Stimulated activated CD4-positive, alpha-beta T cell treated with anti-CD3 and anti-CD28 coated beads, Interleukin-15, amount 100 ng/mL, for 24 hours (primary cell): ENCODE measurements at regions not wholly inside any gene's neighbourhood (a gene's known extent, or its start where the extent isn't known, plus 50 kb on each side); places are given as distances from the start of the nearest gene placed in this dataset.

ENCODE experiments used
- DNase-seq: peaks from one replicate; pipeline ENCODE4 v3.0.0-alpha.2; 2020

DNA sequence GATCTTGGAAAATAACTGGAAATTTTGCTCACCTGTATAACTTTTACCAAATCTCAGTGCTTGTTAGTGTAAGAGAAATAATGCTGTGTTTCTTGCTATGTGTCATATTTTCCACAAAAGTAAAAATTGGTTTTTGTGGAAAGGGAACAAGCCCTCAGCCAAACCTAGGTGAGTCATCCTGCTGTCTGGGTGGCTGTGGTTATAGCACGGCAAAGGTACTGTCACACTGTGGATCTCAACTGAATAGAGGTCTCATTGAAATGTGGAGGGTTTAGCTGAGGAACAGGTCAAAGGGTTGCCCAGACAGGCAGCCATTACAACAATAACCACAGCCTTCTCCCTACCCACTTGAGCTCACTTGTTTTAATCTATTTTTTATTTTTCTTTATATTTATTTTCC, 338.8 kb upstream of the DACH1 start:
- DNase-seq = no peak

GRCh38 chr13:72204291-72204690, 337.3 kb upstream of the DACH1 start:
- DNase-seq = no peak

GRCh38 chr13:72201726-72202125, 334.7 kb upstream of the DACH1 start:
- DNase-seq = no peak

DNA sequence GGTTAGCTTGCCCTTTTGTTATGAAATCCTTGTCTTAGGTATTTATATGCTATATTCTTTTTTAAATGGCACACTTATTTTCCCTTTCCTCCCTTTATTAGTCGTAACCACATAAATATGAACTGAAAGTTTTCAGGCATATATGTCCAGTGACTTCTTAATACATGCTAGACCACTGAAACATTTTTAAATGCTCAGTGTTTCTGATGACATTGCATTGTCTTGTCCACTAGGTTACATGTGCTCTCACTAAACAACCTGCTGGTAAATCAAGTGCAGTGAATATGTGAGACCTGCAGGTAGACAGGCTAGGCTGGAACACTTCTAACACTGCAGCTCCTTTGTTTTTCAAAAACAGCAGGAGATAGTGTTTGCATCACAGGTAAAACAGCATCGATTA, 332.6 kb upstream of the DACH1 start:
- no peak for DNase-seq

GRCh38 chr13:72198967-72199560, 332.1 kb upstream of the DACH1 start:
- DNase-seq = no peak

DNA sequence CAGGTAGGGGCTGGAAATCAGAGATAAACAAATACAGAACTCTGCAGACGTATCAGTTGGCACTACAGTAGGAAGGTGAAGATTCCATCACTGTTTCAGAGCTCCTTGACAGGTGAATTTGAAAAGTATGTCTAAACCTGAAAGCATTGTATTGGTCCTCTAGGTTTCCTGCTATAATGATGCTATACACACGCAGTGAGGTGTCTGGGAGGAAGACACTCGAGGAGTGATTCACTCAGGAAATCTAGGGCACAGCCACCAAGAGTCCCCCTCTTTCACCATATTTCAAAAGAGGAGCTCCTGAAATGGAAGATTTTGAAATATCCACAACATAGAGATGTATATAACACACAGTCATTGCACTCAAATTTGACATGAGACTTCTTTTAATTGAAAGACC, 331.0 kb upstream of the DACH1 start:
- no peak for DNase-seq

GRCh38 chr13:72195044-72195704, 328.2 kb upstream of the DACH1 start:
- no peak for DNase-seq

GRCh38 chr13:72194523-72194922, 327.5 kb upstream of the DACH1 start:
- no peak for DNase-seq

DNA sequence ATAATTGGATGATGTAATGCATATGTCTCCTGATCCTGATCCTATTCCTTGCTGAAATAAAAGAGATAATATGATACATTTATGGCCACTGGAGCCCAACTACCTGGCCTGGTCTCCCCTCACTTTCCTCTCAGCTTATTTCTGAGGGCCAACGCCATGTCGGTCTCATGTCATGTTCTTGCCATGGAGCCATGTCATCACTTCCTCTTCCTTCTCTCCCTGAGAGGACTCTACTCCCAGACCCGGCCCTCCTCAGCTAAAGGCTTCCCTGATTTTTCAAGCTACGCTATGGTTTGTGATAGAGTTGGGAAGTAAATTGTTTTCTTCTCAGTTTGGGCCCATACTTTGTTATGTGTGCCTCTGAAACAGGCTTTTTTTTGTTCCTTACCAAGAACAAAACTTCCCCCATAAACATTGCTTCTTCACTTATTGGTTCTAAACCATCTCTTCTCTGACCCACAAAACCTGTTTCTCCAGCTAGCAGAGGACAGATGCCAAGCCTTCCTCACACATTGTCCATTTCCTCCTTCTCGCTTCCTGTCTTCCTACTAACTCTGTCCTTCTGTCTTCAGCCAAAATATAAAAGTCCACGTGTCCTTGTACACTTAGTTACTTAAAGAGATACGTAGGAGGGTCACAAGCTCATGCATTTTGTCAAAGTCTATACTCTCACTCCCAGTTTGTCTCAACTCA, 319.9 kb upstream of the DACH1 start:
- DNase-seq = no peak

- no peak for DNase-seq
Measured at GRCh38 chr13:72185776-72186175, 318.8 kb upstream of the DACH1 start.

DNA sequence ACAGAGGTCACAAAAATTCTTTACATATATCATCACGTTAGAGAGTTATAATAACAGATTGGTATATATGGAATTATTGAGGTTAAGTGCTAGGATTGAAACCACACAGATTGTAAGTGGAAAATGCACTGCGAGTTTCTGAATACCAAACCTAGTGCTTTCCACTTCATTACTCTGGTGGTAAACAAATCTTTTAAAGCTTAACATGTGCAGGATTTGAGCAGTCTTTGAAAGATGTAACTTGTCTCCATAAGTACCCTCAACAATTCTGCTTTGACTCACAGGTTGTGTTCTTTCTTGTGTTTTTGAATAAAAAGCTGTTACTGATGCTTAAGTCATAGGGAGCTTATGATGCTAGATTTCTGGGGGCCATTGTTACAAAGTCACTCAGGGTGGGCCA, 314.7 kb upstream of the DACH1 start:
- DNase-seq = no peak

GRCh38 chr13:72180253-72180952, 313.4 kb upstream of the DACH1 start:
- DNase-seq = no peak

DNA sequence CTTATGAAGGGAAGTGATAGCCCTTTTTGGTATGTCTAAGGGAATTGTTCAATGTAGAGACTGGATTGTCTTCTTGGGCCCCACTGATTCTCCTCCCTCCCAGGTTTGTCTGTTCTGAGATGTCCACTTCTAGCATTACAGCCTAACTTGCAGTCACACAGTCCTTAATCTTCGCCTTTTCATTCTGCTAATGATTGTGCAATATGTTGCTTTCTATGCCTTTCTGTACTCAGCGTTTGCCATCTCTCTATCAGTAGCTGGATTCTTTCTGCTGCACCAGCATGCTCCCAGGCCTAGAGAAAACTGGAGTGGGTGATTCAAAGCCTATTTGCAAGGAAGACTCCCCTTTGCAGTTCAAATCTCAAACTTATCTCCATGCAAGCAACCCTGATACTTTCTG, 307.5 kb upstream of the DACH1 start:
- no peak for DNase-seq

DNA sequence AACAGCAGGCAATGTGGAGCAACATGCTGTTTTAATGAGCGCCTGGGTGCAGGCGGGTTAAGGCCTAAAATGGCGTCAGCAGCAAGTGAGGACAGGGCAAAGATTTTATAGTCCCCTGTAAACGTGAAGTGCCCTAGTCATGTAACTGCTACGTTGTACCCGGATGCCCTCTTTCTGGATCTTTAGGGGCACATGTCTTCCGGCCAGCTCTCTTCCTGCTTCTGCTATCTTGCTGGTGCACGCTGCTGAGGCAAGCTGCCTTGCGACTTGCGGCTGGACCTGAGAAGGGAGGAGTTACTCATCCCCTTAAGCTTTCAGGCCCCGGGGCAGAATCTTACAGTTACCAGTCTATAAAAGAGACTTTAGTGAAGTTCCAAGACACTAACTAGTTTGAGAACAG, 303.6 kb upstream of the DACH1 start:
- no peak for DNase-seq

GRCh38 chr13:72168126-72168855, 301.3 kb upstream of the DACH1 start:
- no peak for DNase-seq

DNA sequence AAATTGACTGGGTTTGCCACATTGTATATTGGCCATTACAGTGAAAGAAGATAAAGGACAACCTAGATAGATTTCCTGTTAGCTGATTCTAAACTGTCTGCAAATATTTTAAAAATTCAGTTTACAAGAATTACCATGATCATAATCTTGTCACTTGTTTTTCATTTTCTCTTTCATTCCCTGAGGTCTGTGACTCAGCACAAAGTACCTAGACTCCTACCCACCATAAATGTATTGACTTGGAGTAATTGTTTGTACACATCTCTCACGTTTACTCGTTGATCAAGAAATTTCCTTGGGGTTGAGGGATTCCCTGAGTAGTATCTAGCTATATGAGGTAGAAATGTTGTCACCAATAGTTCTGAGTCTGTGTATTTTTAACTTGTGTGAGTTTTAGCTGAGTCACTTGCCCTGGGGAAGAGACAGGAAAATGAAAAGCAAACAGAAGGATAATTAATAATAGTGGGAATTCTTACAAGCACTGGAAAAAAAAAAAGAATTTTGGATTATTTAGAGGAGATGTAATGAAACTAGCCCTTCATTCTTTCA, 299.2 kb upstream of the DACH1 start:
- no peak for DNase-seq

GRCh38 chr13:72165276-72165675, 298.3 kb upstream of the DACH1 start:
- DNase-seq = no peak

GRCh38 chr13:72164811-72165210, 297.8 kb upstream of the DACH1 start:
- no peak for DNase-seq

GRCh38 chr13:72163678-72164077, 296.7 kb upstream of the DACH1 start:
- no peak for DNase-seq

GRCh38 chr13:72160977-72161376, 294.0 kb upstream of the DACH1 start:
- no peak for DNase-seq

GRCh38 chr13:72156760-72157159, 289.8 kb upstream of the DACH1 start:
- no peak for DNase-seq

GRCh38 chr13:72153272-72153671, 286.3 kb upstream of the DACH1 start:
- DNase-seq = no peak

DNA sequence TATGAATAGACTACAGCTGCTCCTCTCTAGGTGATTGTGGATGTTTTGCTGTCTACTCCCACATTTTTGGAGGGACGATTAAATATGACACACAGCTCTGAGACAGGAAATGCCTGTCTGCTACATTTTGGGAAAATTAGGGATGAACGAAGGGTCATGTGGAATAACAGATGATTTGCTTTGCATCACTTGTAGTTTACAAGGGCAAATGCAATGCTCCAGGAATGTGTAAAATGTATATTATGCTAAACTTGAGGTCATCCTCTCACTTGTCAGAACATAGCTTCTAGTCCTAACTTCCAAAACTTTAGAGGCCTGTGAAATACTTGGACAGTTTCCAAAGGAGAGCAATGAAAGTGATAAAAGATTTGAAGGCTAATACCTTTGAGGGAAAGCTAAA, 284.2 kb upstream of the DACH1 start:
- no peak for DNase-seq
